Naive B cell (primary cell): ENCODE measurements at regions not wholly inside any gene's neighbourhood (a gene's known extent, or its start where the extent isn't known, plus 50 kb on each side); places are given as distances from the start of the nearest gene placed in this dataset.
A peak's percentile ranks its signal among the peaks of the same experiment; 100 is the strongest.
"Not testable (repeated sequence)": the region's sequence is repeated elsewhere in the genome, so short reads cannot be mapped to it uniquely, and the experiment has no call there.

Experiments
- ATAC-seq, 2 donors: fragments of 150-1000 bp; cut with Tn5 transposase; 2 replicates each; pipeline ENCODE4 v1.10.0; 2021; ENCODE audit warnings: low read depth in 2 of 2, mild to moderate bottlenecking in 2 of 2, moderate library complexity in 2 of 2
- DNase-seq: peaks from one replicate; pipeline ENCODE4 v3.0.0; 2022
- H3K27ac Mint-ChIP-seq, 6 donors: one replicate each; pipeline ENCODE4 v1.8.0; 2020 to 2022; ENCODE audit warnings: mild to moderate bottlenecking in 6 of 6, mixed read lengths in 6 of 6, moderate library complexity in 5 of 6, inconsistent platforms in 2 of 6
- H3K27me3 Mint-ChIP-seq, 3 donors: one replicate each; pipeline ENCODE4 v1.8.0; 2021 to 2022; ENCODE audit warnings: mixed read lengths in 3 of 3, mild to moderate bottlenecking in 1 of 3
- H3K36me3 Mint-ChIP-seq, 2 donors: one replicate each; pipeline ENCODE4 v1.8.0; 2020 to 2022; ENCODE audit warnings: mixed read lengths in 2 of 2, inconsistent platforms in 1 of 2, mild to moderate bottlenecking in 1 of 2
- H3K4me1 Mint-ChIP-seq, 3 donors: one replicate each; pipeline ENCODE4 v1.8.0; 2020 to 2022; ENCODE audit warnings: mixed read lengths in 3 of 3, inconsistent platforms in 1 of 3, mild to moderate bottlenecking in 1 of 3, moderate library complexity in 1 of 3
- H3K4me3 Mint-ChIP-seq, 8 donors: one replicate each; pipeline ENCODE4 v1.8.0; 2020 to 2022; ENCODE audit warnings: mild to moderate bottlenecking in 8 of 8, mixed read lengths in 8 of 8, moderate library complexity in 8 of 8, inconsistent platforms in 2 of 8
- H3K9me3 Mint-ChIP-seq, 7 donors: one replicate each; pipeline ENCODE4 v1.8.0; 2020 to 2022; ENCODE audit warnings: mixed read lengths in 7 of 7, mild to moderate bottlenecking in 5 of 7, inconsistent platforms in 2 of 7, moderate library complexity in 1 of 7

DNA sequence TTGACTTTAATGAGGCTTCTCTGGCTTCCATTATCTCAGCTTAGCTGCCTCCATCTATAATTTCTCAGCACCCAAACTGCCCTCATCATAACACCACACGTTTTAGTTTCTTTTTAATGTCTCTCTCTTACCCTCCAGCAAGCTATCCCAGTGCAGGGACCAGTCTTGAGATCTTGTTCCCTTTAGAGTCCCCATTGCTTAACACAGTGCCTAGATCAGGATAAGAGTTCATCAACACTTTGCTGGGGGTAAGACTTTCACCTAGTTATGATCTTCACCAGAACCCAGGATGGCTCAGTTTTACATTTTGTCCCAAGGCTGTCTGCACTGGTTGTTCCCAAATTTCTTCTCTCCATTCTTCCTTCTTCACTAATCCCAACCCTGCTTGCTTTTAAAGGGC is 126.1 kb downstream of the OR2B2 start:
- DNase-seq (no peak), ATAC-seq (no peak)
- no peaks in the 10 kb centered on the region for H3K36me3 Mint-ChIP-seq
- no peak overlapping the region for H3K4me3 Mint-ChIP-seq
- H3K9me3 Mint-ChIP-seq: peaks cover 0 to 2% (median 0%) of the 10 kb centered on the region in 7 donors
- H3K27me3 Mint-ChIP-seq: peaks cover 29 to 52% (median 32%) of the 10 kb centered on the region in 3 donors
- peaks cover 0 to under 1% (median 0%) of the 10 kb centered on the region in 3 donors for H3K4me1 Mint-ChIP-seq
- H3K27ac Mint-ChIP-seq: peak overlapping the region in 2 of 6 donors; percentile 11 to 28

- H3K9me3 Mint-ChIP-seq: peaks cover 0 to 2% (median 0%) of the 10 kb centered on the region in 7 donors
- H3K27me3 Mint-ChIP-seq: peaks cover 29 to 55% (median 32%) of the 10 kb centered on the region in 3 donors
- no peak for DNase-seq
These were observed 126.9 kb downstream of the OR2B2 start for GRCh38 chr6:27785294-27785693.

GRCh38 chr6:27782748-27783147 is 129.4 kb downstream of the OR2B2 start:
- peaks cover 34 to 57% (median 45%) of the 10 kb centered on the region in 3 donors for H3K27me3 Mint-ChIP-seq
- H3K4me1 Mint-ChIP-seq: no peaks in the 10 kb centered on the region
- peaks cover 0 to 4% of the 10 kb centered on the region in 2 donors for H3K36me3 Mint-ChIP-seq
- no peak for ATAC-seq
- DNase-seq: no peak
- peaks cover 0 to 2% (median 0%) of the 10 kb centered on the region in 7 donors for H3K9me3 Mint-ChIP-seq
- H3K4me3 Mint-ChIP-seq: no peak overlapping the region
- H3K27ac Mint-ChIP-seq: peak overlapping the region in 1 of 6 donors; percentile 0

More at GRCh38 chr6:27785294-27785693, 126.9 kb downstream of the OR2B2 start:
- Mint-ChIP-seq H3K27ac (no peak overlapping the region), H3K36me3 (no peaks in the 10 kb centered on the region), H3K4me1 (no peaks in the 10 kb centered on the region), H3K4me3 (no peak overlapping the region)
- no peak for ATAC-seq

DNA sequence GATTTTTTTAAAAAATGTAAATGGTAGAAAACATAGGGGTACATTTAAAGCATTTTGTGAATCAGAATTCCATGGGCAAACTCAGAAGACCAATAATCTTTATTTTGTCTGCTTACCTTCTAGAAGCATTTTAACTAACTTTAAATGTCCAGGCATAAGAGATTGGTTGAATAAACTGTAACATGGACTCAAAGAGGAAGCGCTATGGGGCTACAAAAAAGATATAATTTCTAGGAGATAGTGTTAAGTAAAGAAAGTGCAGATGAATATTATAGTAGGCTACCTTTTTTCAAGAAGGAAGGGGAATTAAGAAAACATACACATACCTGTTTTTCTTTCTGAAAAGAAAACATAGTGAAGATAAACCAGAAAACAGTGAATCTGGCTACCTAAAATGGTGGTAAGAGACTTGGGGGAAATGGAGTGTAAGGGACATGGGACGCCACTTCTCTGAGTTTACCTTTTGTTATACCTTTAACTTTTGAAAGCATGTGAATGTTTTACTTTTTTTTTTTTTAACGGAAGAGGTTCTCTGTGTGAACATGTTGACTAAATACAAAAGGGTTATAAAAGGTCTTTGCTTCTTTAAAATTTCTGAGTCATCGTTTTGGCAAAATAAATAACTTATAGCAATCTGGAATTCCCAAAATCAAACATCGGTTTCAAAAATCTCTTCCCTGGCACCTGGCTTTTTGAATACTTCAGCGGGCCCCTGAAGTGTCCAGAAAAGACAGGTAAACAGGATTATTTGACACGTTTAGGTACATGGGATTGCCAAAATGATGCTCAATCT is 133.4 kb downstream of the OR2B2 start:
- Mint-ChIP-seq H3K4me3 (peak overlapping the region in 1 of 8 donors; percentile 7), H3K27me3 (peaks cover 21 to 39% (median 26%) of the 10 kb centered on the region in 3 donors)

GRCh38 chr6:27777614-27778355 is 134.4 kb downstream of the OR2B2 start:
- peak overlapping the region in 1 of 8 donors; percentile 18 for H3K4me3 Mint-ChIP-seq
- H3K27ac Mint-ChIP-seq: no peak overlapping the region
- peaks cover 0 to 7% (median 2%) of the 10 kb centered on the region in 7 donors for H3K9me3 Mint-ChIP-seq
- ATAC-seq (no peak), DNase-seq (no peak)
- peaks cover 17 to 30% (median 20%) of the 10 kb centered on the region in 3 donors for H3K27me3 Mint-ChIP-seq
- peaks cover 15 to 18% (median 16%) of the 10 kb centered on the region in 3 donors for H3K4me1 Mint-ChIP-seq
- H3K36me3 Mint-ChIP-seq: peaks cover 0 to 10% of the 10 kb centered on the region in 2 donors

More for the DNA sequence above, 133.4 kb downstream of the OR2B2 start:
- ATAC-seq: no peak
- peaks cover 0 to 10% of the 10 kb centered on the region in 2 donors for H3K36me3 Mint-ChIP-seq
- peaks cover 0 to 6% (median 2%) of the 10 kb centered on the region in 7 donors for H3K9me3 Mint-ChIP-seq
- no peak for DNase-seq
- peaks cover 6 to 7% (median 7%) of the 10 kb centered on the region in 3 donors for H3K4me1 Mint-ChIP-seq
- no peak overlapping the region for H3K27ac Mint-ChIP-seq

DNA sequence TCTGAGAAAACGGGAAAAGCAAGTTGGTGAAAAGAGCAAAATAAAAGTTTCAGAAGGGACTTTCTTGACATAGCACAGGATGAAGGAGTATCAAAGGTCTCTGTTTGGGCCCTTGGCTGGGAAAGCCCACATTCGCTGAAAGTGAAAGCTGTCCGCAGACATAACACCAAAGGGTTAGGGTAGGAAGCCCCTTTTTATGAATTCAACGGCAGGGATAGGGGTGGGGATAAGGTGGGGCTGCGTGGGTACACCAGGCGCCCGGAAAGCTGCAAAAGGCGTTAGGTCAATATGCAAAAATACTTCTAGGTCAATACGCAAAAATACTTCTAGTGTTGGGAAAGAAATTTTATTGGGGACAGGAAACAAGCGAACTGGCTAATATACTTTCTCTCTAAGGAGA is 135.1 kb downstream of the OR2B2 start:
- Mint-ChIP-seq H3K4me3 (no peak overlapping the region), H3K36me3 (peaks cover 0 to 10% of the 10 kb centered on the region in 2 donors), H3K27me3 (peaks cover 12 to 30% (median 20%) of the 10 kb centered on the region in 3 donors), H3K27ac (no peak overlapping the region), H3K9me3 (peaks cover 0 to 7% (median 2%) of the 10 kb centered on the region in 7 donors), H3K4me1 (peaks cover 21 to 24% (median 21%) of the 10 kb centered on the region in 3 donors)
- DNase-seq (no peak), ATAC-seq (no peak)

GRCh38 chr6:27776504-27776903 is 135.7 kb downstream of the OR2B2 start:
- H3K36me3 Mint-ChIP-seq: peaks cover 0 to 10% of the 10 kb centered on the region in 2 donors
- DNase-seq (no peak), ATAC-seq (no peak)
- H3K4me3 Mint-ChIP-seq: no peak overlapping the region
- peaks cover 25 to 30% (median 25%) of the 10 kb centered on the region in 3 donors for H3K4me1 Mint-ChIP-seq
- peaks cover 0 to 7% (median 2%) of the 10 kb centered on the region in 7 donors for H3K9me3 Mint-ChIP-seq
- no peak overlapping the region for H3K27ac Mint-ChIP-seq
- peaks cover 12 to 30% (median 20%) of the 10 kb centered on the region in 3 donors for H3K27me3 Mint-ChIP-seq

DNA sequence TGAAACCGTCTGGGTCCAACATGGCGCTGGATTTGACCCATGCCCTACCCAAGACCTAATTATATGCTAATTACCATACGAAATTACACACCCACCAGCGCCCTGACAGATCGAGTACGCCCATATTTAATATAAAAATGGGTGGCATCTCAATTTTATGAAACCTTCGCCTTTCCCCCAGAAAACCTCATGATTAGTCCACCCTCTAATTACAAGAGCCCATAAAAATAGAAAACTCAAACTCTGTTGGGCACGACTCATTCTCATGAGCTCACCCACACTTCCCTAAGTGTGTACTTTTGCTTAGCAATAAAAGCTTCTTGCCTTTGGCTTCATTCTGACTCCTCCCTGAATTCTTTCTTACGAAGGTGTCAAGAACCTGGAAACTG is 136.4 kb downstream of the OR2B2 start:
- DNase-seq (no peak), ATAC-seq (no peak)
- Mint-ChIP-seq H3K4me3 (no peak overlapping the region), H3K4me1 (peaks cover 25 to 35% (median 29%) of the 10 kb centered on the region in 3 donors), H3K27me3 (peaks cover 12 to 28% (median 20%) of the 10 kb centered on the region in 3 donors), H3K36me3 (peaks cover 0 to 10% of the 10 kb centered on the region in 2 donors), H3K27ac (no peak overlapping the region), H3K9me3 (peaks cover 0 to 7% (median 2%) of the 10 kb centered on the region in 7 donors)

DNA sequence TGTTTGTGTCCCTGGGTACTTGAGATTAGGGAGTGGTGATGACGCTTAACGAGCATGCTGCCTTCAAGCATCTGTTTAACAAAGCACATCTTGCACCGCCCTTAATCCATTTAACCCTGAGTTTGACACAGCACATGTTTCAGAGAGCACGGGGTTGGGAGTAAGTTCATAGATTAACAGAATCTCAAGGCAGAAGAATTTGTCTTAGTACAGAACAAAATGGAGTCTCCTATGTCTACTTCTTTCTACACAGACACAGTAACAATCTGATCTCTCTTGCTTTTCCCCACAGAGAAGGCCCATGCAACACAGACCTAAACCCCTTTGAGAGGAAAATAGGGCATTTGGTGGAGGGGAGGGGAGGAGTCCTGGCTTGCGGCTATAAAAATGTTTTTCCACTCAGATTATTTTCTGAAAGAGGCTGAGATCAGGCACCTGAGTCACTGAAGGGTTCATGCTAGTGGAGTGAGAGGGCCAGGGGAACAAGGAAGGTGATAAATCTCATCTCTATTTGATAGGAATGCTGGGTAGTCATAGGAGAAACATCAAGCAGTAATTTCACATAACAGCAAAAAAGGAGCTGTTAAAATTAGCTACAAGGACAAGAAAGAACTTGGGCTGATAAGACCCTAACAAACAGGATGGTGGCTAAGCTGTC is 136.9 kb downstream of the OR2B2 start:
- not testable (repeated sequence) for H3K9me3 Mint-ChIP-seq, H3K4me3 Mint-ChIP-seq, DNase-seq, H3K27ac Mint-ChIP-seq, ATAC-seq
- peaks cover 25 to 35% (median 29%) of the 10 kb centered on the region in 3 donors for H3K4me1 Mint-ChIP-seq
- H3K36me3 Mint-ChIP-seq: peaks cover 0 to 10% of the 10 kb centered on the region in 2 donors
- H3K27me3 Mint-ChIP-seq: peaks cover 12 to 26% (median 20%) of the 10 kb centered on the region in 3 donors

GRCh38 chr6:27774264-27774600 is 138.0 kb downstream of the OR2B2 start:
- peak overlapping the region; percentile 26 to 92 (median 73) for H3K27ac Mint-ChIP-seq
- peaks cover 12 to 26% (median 20%) of the 10 kb centered on the region in 3 donors for H3K27me3 Mint-ChIP-seq
- ATAC-seq: peak in 1 of 2 donors; percentile 47
- peak; percentile 18 for DNase-seq
- H3K36me3 Mint-ChIP-seq: peaks cover 0 to 10% of the 10 kb centered on the region in 2 donors
- peak overlapping the region; percentile 32 to 83 (median 63) for H3K4me3 Mint-ChIP-seq
- H3K9me3 Mint-ChIP-seq: not testable (repeated sequence)
- H3K4me1 Mint-ChIP-seq: peaks cover 25 to 35% (median 29%) of the 10 kb centered on the region in 3 donors

DNA sequence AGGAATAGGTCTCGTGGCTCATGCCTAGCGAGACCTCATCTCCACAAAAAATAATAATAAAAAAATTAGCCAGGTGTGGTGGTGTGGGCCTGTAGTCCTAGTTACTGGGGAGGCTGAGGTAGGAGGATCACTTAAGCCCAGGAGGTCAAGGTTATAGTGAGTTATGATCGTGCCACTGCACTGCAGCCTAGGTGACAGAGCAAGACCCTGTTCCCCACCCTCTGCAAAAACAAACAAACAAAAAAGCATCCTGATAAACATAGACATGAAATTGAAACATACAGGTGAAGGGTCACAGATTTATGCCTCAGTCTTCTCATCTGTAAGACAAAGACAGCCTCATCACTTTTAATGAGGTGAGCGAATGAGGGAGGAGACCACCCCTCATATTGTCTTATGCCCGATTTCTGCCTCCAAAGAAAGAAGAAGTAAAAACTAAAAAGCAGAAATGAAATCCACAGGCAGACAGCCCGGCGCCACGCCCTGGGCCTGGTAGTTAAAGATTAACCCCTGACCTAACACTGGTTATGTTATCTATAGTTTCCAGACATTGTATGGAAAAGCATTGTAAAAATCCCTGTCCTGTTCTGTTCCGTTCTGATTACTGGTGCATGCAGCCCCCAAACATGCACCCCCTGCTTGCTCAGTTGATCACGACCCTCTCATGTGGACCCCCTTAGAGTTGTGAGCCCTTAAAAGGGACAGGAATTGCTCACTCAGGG is 138.5 kb downstream of the OR2B2 start:
- not testable (repeated sequence) for H3K9me3 Mint-ChIP-seq
- peak; percentile 60 for DNase-seq
- peaks cover 10 to 23% (median 17%) of the 10 kb centered on the region in 3 donors for H3K27me3 Mint-ChIP-seq
- peaks cover 0 to 10% of the 10 kb centered on the region in 2 donors for H3K36me3 Mint-ChIP-seq
- peaks cover 25 to 35% (median 29%) of the 10 kb centered on the region in 3 donors for H3K4me1 Mint-ChIP-seq
- peak overlapping the region; percentile 26 to 92 (median 78) for H3K27ac Mint-ChIP-seq
- H3K4me3 Mint-ChIP-seq: peak overlapping the region; percentile 32 to 83 (median 64)
- peak; percentile 43 to 53 for ATAC-seq

GRCh38 chr6:27772261-27773001 is 139.8 kb downstream of the OR2B2 start:
- H3K36me3 Mint-ChIP-seq: peaks cover 0 to 3% of the 10 kb centered on the region in 2 donors
- H3K9me3 Mint-ChIP-seq: peaks cover 0 to 7% (median 2%) of the 10 kb centered on the region in 7 donors
- peak overlapping the region in 5 of 8 donors; percentile 9 to 81 (median 44) for H3K4me3 Mint-ChIP-seq
- peak; percentile 83 to 90 for ATAC-seq
- peak; percentile 73 for DNase-seq
- H3K27me3 Mint-ChIP-seq: peaks cover 1 to 11% (median 10%) of the 10 kb centered on the region in 3 donors
- peaks cover 25 to 35% (median 29%) of the 10 kb centered on the region in 3 donors for H3K4me1 Mint-ChIP-seq
- peak overlapping the region in 3 of 6 donors; percentile 43 to 90 (median 76) for H3K27ac Mint-ChIP-seq
